Panc1 (cell line): ENCODE measurements at regions not wholly inside any gene's neighbourhood (a gene's known extent, or its start where the extent isn't known, plus 50 kb on each side); places are given as distances from the start of the nearest gene placed in this dataset.

Source experiments
- ATAC-seq: fragments of 200-7000 bp; cut with Tn5 transposase; 2 replicates; pipeline ENCODE4 v1.9.1; 2020; ENCODE audit warnings: mild to moderate bottlenecking, moderate library complexity
- BruUV-seq: library from RNA; stranded (reverse); fragments of 400-500 nt; replicated peaks from 2 replicates; lab custom pipeline; 2021; lab: Mats Ljungman, UMichigan
- CTCF ChIA-PET: fragments of 300-600 bp; sonication (Branson Sonifier 250); formaldehyde crosslinking; loops from one replicate; lab custom pipeline; 2022; ENCODE audit warnings: antibody characterized with exemption; lab: Charles Lee
- POLR2A ChIA-PET: fragments of 300-600 bp; sonication (Branson Sonifier 250); formaldehyde crosslinking; loops from one replicate; lab custom pipeline; 2022; ENCODE audit warnings: antibody characterized with exemption; lab: Charles Lee
- DNase-seq: peaks from one replicate; pipeline ENCODE4 v3.0.0-alpha.2; 2010; ENCODE audit warnings: low read depth, low spot score
- H3K27ac ChIP-seq: 2 replicates; pipeline ENCODE4 v1.5.1; 2011; ENCODE audit warnings: mild to moderate bottlenecking, low read length, inconsistent platforms
- H3K27me3 ChIP-seq: fragments of 200-500 bp; sonication (Bioruptor generic); 2 replicates; pipeline ENCODE4 v1.6.0; 2014; ENCODE audit warnings: low read length, inconsistent platforms; ENCODE audit not compliant: control insufficient read depth, insufficient read depth
- H3K36me3 ChIP-seq: fragments of 200-500 bp; sonication (Bioruptor generic); 2 replicates; pipeline ENCODE4 v1.5.1; 2014; ENCODE audit warnings: inconsistent platforms, mild to moderate bottlenecking, low read length, moderate library complexity; ENCODE audit not compliant: control insufficient read depth, insufficient read depth
- H3K4me1 ChIP-seq: 2 replicates; pipeline ENCODE4 v1.5.1; 2011; ENCODE audit warnings: inconsistent platforms, mild to moderate bottlenecking, low read length, moderate library complexity; ENCODE audit not compliant: control insufficient read depth, insufficient read depth
- H3K4me3 ChIP-seq, 2 experiments: 2 replicates each; pipeline ENCODE4 v1.5.1; 2011 to 2012; ENCODE audit warnings: low read depth in 2 of 2, low read length in 2 of 2, mild to moderate bottlenecking in 2 of 2, inconsistent platforms in 1 of 2, moderate library complexity in 1 of 2
- H3K9me3 ChIP-seq: fragments of 200-500 bp; sonication (Bioruptor generic); 2 replicates; pipeline ENCODE4 v1.5.1; 2014; ENCODE audit warnings: low read depth, mild to moderate bottlenecking, inconsistent platforms, low read length, moderate library complexity; ENCODE audit not compliant: control insufficient read depth, insufficient read depth
- POLR2AphosphoS5 ChIP-seq: IDR thresholded peaks from 2 replicates; pipeline ENCODE4 v1.6.1; 2012; ENCODE audit warnings: mild to moderate bottlenecking, low read depth, low read length, moderate library complexity
- SIN3A ChIP-seq: IDR thresholded peaks from 2 replicates; pipeline ENCODE4 v1.6.1; 2012; ENCODE audit warnings: low read depth, mild to moderate bottlenecking, low read length, moderate library complexity, borderline replicate concordance; ENCODE audit not compliant: insufficient read depth
- TCF7L2 ChIP-seq: IDR thresholded peaks from 2 replicates; pipeline ENCODE4 v1.6.1; 2011; ENCODE audit warnings: mild to moderate bottlenecking, low read depth, low read length, inconsistent platforms
- in situ Hi-C: cut with HindIII; loops from 2 replicates; pipeline ENCODE4 v1.10.0; 2016; ENCODE audit warnings: low sequenced_read_pairs, low pct_unique_long_range_greater_than_20kb
- intact Hi-C: fragments of 100-400 bp; cut with micrococcal nuclease; formaldehyde crosslinking; loops from one replicate; pipeline ENCODE4 v1.10.0; 2022; ENCODE audit not compliant: unreplicated experiment
- TF ChIP-seq, protein P1 (sequence below): fragments of 450-650 bp; IDR thresholded peaks from 2 replicates; pipeline ENCODE4 v1.5.1; 2017; ENCODE audit warnings: mild to moderate bottlenecking
- TF ChIP-seq, protein P2 (sequence below), 2 experiments: IDR thresholded peaks; 2 replicates each; pipeline ENCODE4 v1.6.1; 2011 to 2012; ENCODE audit warnings: low read depth in 2 of 2, control low read depth in 1 of 2, low read length in 1 of 2, mild to moderate bottlenecking in 1 of 2, moderate library complexity in 1 of 2; ENCODE audit not compliant: insufficient read depth in 1 of 2

DNA sequence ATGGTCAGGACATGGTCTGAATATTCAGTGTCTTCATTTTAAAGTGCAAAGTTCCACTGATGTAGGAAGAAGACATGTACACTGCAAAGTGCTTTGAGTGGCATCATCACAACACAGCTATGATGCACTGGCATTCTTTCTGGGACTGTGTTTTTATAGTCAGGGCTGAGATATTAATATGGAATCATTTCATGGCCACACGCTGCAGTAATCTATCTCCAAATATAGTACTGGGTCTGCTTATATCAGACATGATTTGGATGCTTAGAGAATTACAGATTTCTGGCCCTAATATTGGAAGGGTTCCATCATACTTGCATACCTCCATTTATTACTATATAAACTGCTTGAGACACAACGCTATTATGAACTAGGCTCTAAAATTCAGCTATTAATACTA lies 1170.9 kb downstream of the NLGN4X start:
- in situ Hi-C loops: no loop called here
- Histone ChIP-seq H3K27me3 (no peaks in the 10 kb centered on the region), H3K27ac (no peak overlapping the region), H3K4me3 (no peak overlapping the region), H3K4me1 (no peaks in the 10 kb centered on the region), H3K9me3 (no peaks in the 10 kb centered on the region), H3K36me3 (no peaks in the 10 kb centered on the region)
- ChIA-PET CTCF (no interaction called here), POLR2A (no interaction called here)
- intact Hi-C loops: no loop called here
- TF ChIP-seq, protein P1, sequence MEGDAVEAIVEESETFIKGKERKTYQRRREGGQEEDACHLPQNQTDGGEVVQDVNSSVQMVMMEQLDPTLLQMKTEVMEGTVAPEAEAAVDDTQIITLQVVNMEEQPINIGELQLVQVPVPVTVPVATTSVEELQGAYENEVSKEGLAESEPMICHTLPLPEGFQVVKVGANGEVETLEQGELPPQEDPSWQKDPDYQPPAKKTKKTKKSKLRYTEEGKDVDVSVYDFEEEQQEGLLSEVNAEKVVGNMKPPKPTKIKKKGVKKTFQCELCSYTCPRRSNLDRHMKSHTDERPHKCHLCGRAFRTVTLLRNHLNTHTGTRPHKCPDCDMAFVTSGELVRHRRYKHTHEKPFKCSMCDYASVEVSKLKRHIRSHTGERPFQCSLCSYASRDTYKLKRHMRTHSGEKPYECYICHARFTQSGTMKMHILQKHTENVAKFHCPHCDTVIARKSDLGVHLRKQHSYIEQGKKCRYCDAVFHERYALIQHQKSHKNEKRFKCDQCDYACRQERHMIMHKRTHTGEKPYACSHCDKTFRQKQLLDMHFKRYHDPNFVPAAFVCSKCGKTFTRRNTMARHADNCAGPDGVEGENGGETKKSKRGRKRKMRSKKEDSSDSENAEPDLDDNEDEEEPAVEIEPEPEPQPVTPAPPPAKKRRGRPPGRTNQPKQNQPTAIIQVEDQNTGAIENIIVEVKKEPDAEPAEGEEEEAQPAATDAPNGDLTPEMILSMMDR: no peak
- TF ChIP-seq POLR2AphosphoS5 (no peak), SIN3A (no peak)
- DNase-seq (no peak), ATAC-seq (no peak)
- BruUV-seq: no TSS peak

DNA sequence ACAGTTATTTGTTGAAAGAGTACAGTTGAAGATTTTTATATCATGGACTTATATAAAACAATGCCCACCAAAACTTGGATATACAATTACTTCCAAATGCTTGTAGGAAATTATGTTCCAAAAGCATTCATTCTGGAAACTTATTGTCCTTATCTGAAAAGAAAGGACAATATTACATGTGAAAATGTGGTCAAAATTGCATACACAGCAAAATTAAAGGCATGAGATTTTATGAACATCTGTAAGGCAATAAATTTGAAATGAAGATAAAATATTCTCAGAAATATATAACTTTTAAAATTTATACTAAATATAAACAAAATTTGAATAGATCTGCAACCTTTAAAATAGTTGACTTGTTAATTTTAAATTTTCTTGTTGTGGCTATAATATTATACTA lies 1173.8 kb downstream of the NLGN4X start:
- H3K36me3 ChIP-seq: no peaks in the 10 kb centered on the region
- TF ChIP-seq TCF7L2: no peak
- TF ChIP-seq SIN3A: no peak
- TF ChIP-seq, protein P2, sequence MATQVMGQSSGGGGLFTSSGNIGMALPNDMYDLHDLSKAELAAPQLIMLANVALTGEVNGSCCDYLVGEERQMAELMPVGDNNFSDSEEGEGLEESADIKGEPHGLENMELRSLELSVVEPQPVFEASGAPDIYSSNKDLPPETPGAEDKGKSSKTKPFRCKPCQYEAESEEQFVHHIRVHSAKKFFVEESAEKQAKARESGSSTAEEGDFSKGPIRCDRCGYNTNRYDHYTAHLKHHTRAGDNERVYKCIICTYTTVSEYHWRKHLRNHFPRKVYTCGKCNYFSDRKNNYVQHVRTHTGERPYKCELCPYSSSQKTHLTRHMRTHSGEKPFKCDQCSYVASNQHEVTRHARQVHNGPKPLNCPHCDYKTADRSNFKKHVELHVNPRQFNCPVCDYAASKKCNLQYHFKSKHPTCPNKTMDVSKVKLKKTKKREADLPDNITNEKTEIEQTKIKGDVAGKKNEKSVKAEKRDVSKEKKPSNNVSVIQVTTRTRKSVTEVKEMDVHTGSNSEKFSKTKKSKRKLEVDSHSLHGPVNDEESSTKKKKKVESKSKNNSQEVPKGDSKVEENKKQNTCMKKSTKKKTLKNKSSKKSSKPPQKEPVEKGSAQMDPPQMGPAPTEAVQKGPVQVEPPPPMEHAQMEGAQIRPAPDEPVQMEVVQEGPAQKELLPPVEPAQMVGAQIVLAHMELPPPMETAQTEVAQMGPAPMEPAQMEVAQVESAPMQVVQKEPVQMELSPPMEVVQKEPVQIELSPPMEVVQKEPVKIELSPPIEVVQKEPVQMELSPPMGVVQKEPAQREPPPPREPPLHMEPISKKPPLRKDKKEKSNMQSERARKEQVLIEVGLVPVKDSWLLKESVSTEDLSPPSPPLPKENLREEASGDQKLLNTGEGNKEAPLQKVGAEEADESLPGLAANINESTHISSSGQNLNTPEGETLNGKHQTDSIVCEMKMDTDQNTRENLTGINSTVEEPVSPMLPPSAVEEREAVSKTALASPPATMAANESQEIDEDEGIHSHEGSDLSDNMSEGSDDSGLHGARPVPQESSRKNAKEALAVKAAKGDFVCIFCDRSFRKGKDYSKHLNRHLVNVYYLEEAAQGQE (IDR thresholded peaks at IDR 0.05; ENCODE audit: insufficient read depth in 1 of 2, low read depth in 2 of 2, low read length in 1 of 2): no peak
- TF ChIP-seq POLR2AphosphoS5: no peak
- TF ChIP-seq, protein P1: no peak
- intact Hi-C loops: no loop called here
- DNase-seq (no peak), ATAC-seq (no peak)
- no peaks in the 10 kb centered on the region for H3K27me3 ChIP-seq
- ChIA-PET POLR2A (no interaction called here), CTCF (no interaction called here)
- in situ Hi-C loops: no loop called here
- no peaks in the 10 kb centered on the region for H3K4me1 ChIP-seq
- no peak overlapping the region for H3K4me3 ChIP-seq
- no TSS peak for BruUV-seq
- no peaks in the 10 kb centered on the region for H3K9me3 ChIP-seq
- H3K27ac ChIP-seq: no peak overlapping the region
